ENCODE measurements at regions not wholly inside any gene's neighbourhood (a gene's known extent, or its start where the extent isn't known, plus 50 kb on each side); places are given as distances from the start of the nearest gene placed in this dataset.

DNA sequence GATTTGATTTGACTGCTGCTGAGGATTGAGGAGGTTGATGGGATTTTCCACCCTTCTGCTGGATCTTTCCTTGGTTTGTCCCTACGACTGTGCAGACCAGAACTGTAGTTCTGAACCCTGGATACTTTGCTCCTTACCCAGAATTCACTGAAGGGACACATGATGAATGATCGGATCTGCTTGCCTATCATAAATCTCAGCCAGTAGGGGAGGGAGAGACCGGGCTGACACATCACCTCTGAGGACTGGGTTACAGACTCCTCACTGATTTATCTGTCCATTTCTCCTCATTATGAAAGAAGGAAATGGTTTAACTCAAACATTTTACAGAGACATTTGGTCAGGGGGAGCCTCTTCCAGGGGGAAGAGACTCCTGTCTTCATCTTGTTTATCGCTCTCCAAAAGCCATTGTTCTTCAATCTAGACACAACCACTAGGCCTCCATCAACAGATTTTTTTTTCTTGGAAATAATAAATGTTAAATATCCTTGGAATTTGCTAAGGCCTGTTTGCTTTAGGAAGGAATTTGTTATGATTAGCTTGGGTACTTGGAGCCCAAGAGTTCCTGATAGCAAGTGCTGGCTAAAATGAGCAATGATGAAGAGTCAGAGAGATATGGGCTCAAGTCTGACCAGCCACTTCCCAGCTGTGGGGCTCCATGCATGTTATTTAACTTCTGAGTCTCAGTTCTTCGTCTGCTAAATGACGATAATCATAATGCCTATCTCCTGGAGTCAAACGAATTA, 925.5 kb downstream of the SLC4A3 start:
- Mint-ChIP-seq H3K4me1 (no peaks in the 10 kb centered on the region), H3K27me3 (ENCODE audit: low read depth) (no peaks in the 10 kb centered on the region), H3K36me3 (no peaks in the 10 kb centered on the region), H3K4me3 (no peak overlapping the region), H3K9me3 (peaks cover 6% of the 10 kb centered on the region), H3K27ac (no peak overlapping the region)
- CTCF ChIA-PET, result no interaction called here
- POLR2A ChIA-PET, result no interaction called here
- TF ChIP-seq KAT7 (CRISPR knock-in tag; IDR thresholded peaks at IDR 0.05; ENCODE audit: borderline replicate concordance) (no peak), HMGA2 (CRISPR knock-in tag; IDR thresholded peaks at IDR 0.05) (no peak), ZNF396 (CRISPR knock-in tag; IDR thresholded peaks at IDR 0.05; ENCODE audit: borderline replicate concordance) (no peak), TP53 (CRISPR knock-in tag; IDR thresholded peaks at IDR 0.05) (no peak), OVOL2 (CRISPR knock-in tag; IDR thresholded peaks at IDR 0.05; ENCODE audit: borderline replicate concordance) (no peak), GABPB1 (CRISPR knock-in tag; IDR thresholded peaks at IDR 0.05) (no peak), MXD4 (CRISPR knock-in tag; IDR thresholded peaks at IDR 0.05; ENCODE audit: borderline replicate concordance) (no peak)
- TF ChIP-seq, protein P1, sequence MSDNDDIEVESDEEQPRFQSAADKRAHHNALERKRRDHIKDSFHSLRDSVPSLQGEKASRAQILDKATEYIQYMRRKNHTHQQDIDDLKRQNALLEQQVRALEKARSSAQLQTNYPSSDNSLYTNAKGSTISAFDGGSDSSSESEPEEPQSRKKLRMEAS (CRISPR knock-in tag; IDR thresholded peaks at IDR 0.05), result no peak
- TF ChIP-seq, protein P2, sequence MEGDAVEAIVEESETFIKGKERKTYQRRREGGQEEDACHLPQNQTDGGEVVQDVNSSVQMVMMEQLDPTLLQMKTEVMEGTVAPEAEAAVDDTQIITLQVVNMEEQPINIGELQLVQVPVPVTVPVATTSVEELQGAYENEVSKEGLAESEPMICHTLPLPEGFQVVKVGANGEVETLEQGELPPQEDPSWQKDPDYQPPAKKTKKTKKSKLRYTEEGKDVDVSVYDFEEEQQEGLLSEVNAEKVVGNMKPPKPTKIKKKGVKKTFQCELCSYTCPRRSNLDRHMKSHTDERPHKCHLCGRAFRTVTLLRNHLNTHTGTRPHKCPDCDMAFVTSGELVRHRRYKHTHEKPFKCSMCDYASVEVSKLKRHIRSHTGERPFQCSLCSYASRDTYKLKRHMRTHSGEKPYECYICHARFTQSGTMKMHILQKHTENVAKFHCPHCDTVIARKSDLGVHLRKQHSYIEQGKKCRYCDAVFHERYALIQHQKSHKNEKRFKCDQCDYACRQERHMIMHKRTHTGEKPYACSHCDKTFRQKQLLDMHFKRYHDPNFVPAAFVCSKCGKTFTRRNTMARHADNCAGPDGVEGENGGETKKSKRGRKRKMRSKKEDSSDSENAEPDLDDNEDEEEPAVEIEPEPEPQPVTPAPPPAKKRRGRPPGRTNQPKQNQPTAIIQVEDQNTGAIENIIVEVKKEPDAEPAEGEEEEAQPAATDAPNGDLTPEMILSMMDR (IDR thresholded peaks at IDR 0.05), result no peak
- TF ChIP-seq, protein P3, sequence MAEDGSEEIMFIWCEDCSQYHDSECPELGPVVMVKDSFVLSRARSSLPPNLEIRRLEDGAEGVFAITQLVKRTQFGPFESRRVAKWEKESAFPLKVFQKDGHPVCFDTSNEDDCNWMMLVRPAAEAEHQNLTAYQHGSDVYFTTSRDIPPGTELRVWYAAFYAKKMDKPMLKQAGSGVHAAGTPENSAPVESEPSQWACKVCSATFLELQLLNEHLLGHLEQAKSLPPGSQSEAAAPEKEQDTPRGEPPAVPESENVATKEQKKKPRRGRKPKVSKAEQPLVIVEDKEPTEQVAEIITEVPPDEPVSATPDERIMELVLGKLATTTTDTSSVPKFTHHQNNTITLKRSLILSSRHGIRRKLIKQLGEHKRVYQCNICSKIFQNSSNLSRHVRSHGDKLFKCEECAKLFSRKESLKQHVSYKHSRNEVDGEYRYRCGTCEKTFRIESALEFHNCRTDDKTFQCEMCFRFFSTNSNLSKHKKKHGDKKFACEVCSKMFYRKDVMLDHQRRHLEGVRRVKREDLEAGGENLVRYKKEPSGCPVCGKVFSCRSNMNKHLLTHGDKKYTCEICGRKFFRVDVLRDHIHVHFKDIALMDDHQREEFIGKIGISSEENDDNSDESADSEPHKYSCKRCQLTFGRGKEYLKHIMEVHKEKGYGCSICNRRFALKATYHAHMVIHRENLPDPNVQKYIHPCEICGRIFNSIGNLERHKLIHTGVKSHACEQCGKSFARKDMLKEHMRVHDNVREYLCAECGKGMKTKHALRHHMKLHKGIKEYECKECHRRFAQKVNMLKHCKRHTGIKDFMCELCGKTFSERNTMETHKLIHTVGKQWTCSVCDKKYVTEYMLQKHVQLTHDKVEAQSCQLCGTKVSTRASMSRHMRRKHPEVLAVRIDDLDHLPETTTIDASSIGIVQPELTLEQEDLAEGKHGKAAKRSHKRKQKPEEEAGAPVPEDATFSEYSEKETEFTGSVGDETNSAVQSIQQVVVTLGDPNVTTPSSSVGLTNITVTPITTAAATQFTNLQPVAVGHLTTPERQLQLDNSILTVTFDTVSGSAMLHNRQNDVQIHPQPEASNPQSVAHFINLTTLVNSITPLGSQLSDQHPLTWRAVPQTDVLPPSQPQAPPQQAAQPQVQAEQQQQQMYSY (CRISPR knock-in tag; IDR thresholded peaks at IDR 0.05), result no peak
- no peak for ATAC-seq
- no peak for DNase-seq (ENCODE audit: low spot score)

DNA sequence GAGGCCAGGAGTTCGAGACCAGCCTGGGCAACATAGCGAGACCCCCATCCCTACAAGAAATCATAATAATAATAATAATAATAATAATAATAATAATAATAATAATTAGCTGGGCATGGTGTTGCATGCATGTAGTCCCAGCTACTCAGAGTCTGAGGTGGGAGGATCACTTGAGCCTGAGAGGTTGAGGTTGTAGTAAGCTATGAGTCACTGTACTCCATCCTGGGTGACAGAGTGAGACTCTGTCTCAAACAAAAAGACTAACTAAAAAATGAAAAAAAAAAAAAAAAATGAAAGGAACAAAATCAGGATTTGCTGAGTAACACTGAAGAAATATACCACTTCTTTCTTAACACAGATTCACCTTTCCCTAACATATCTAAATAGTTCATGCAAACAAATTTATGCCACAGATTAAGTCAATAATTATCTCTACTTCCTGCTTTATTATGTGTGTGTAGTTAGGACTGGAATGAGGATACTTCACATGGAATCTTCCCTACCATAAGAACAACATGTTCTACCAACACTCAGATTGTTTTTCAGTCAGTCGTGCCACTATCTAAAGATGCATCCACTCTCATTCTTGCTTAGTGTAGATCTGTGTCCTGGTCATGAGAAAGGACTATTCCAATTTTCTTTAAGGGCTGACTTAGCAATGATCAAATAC, 928.7 kb downstream of the SLC4A3 start:
- Mint-ChIP-seq H3K4me3 (no peak overlapping the region), H3K4me1 (no peaks in the 10 kb centered on the region; the same call in 1 of the 2 replicates), H3K9me3 (peaks cover 11% of the 10 kb centered on the region), H3K36me3 (no peaks in the 10 kb centered on the region), H3K27ac (no peak overlapping the region), H3K27me3 (ENCODE audit: low read depth) (no peaks in the 10 kb centered on the region; the same call in 1 of the 2 replicates)
- CTCF ChIA-PET, result no interaction called here
- TF ChIP-seq ZNF121 (CRISPR knock-in tag; IDR thresholded peaks at IDR 0.05) (no peak), NR2C2 (CRISPR knock-in tag; IDR thresholded peaks at IDR 0.05) (no peak), NR3C1 (CRISPR knock-in tag; conservative IDR thresholded peaks at IDR 0.05; ENCODE audit: low read depth) (no peak), ETV6 (CRISPR knock-in tag; IDR thresholded peaks at IDR 0.05) (no peak), RORB (CRISPR knock-in tag; IDR thresholded peaks at IDR 0.05) (no peak)
- TF ChIP-seq, protein P4, sequence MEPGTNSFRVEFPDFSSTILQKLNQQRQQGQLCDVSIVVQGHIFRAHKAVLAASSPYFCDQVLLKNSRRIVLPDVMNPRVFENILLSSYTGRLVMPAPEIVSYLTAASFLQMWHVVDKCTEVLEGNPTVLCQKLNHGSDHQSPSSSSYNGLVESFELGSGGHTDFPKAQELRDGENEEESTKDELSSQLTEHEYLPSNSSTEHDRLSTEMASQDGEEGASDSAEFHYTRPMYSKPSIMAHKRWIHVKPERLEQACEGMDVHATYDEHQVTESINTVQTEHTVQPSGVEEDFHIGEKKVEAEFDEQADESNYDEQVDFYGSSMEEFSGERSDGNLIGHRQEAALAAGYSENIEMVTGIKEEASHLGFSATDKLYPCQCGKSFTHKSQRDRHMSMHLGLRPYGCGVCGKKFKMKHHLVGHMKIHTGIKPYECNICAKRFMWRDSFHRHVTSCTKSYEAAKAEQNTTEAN (CRISPR knock-in tag; IDR thresholded peaks at IDR 0.05), result no peak
- TF ChIP-seq, protein P5, sequence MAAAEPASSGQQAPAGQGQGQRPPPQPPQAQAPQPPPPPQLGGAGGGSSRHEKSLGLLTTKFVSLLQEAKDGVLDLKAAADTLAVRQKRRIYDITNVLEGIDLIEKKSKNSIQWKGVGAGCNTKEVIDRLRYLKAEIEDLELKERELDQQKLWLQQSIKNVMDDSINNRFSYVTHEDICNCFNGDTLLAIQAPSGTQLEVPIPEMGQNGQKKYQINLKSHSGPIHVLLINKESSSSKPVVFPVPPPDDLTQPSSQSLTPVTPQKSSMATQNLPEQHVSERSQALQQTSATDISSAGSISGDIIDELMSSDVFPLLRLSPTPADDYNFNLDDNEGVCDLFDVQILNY (CRISPR knock-in tag; IDR thresholded peaks at IDR 0.05), result no peak
- TF ChIP-seq, protein P6, sequence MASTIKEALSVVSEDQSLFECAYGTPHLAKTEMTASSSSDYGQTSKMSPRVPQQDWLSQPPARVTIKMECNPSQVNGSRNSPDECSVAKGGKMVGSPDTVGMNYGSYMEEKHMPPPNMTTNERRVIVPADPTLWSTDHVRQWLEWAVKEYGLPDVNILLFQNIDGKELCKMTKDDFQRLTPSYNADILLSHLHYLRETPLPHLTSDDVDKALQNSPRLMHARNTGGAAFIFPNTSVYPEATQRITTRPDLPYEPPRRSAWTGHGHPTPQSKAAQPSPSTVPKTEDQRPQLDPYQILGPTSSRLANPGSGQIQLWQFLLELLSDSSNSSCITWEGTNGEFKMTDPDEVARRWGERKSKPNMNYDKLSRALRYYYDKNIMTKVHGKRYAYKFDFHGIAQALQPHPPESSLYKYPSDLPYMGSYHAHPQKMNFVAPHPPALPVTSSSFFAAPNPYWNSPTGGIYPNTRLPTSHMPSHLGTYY (CRISPR knock-in tag; IDR thresholded peaks at IDR 0.05), result no peak
- no peak for DNase-seq (ENCODE audit: low spot score)
- no peak for ATAC-seq
- POLR2A ChIA-PET, result no interaction called here

Measured in WTC11 (cell line).